Trophoblast cell (in vitro differentiated cells and primary cell): ENCODE measurements at regions not wholly inside any gene's neighbourhood (a gene's known extent, or its start where the extent isn't known, plus 50 kb on each side); places are given as distances from the start of the nearest gene placed in this dataset.

Experiments
- DNase-seq, 2 donors: peaks; one replicate each; pipeline ENCODE4 v3.0.0-alpha.2; 2016
- H2AFZ ChIP-seq: 2 replicates; pipeline ENCODE4 v1.6.1; 2013; ENCODE audit warnings: low read length, moderate library complexity, mild to moderate bottlenecking; ENCODE audit not compliant: insufficient read depth, poor library complexity
- H2AK5ac ChIP-seq: 2 replicates; pipeline ENCODE4 v1.6.1; 2013; ENCODE audit warnings: mild to moderate bottlenecking, low read length
- H2BK120ac ChIP-seq: 2 replicates; pipeline ENCODE4 v1.6.1; 2013; ENCODE audit warnings: low read length, mild to moderate bottlenecking, moderate library complexity; ENCODE audit not compliant: insufficient read depth, poor library complexity
- H2BK12ac ChIP-seq: 2 replicates; pipeline ENCODE4 v1.6.1; 2013; ENCODE audit warnings: mild to moderate bottlenecking, low read length, moderate library complexity
- H2BK5ac ChIP-seq: 2 replicates; pipeline ENCODE4 v1.6.1; 2013; ENCODE audit warnings: low read length, low read depth, moderate library complexity, mild to moderate bottlenecking; ENCODE audit not compliant: poor library complexity
- H3K14ac ChIP-seq: 2 replicates; pipeline ENCODE4 v1.6.1; 2013; ENCODE audit warnings: mild to moderate bottlenecking, low read length
- H3K18ac ChIP-seq: 2 replicates; pipeline ENCODE4 v1.6.1; 2013; ENCODE audit warnings: mild to moderate bottlenecking, low read length
- H3K23ac ChIP-seq: 2 replicates; pipeline ENCODE4 v1.6.1; 2013; ENCODE audit warnings: low read length
- H3K27ac ChIP-seq: 2 replicates; pipeline ENCODE4 v1.5.1; 2013; ENCODE audit warnings: low read depth, mild to moderate bottlenecking, inconsistent platforms, low read length, moderate library complexity
- H3K27me3 ChIP-seq: 2 replicates; pipeline ENCODE4 v1.6.1; 2013; ENCODE audit warnings: inconsistent platforms, mild to moderate bottlenecking, low read length, moderate library complexity; ENCODE audit not compliant: insufficient read depth
- H3K36me3 ChIP-seq, 2 experiments: 1 replicate in 1 of 2; 2 replicates in 1 of 2; pipeline ENCODE4 v1.6.1; 2013; ENCODE audit warnings: low read length in 2 of 2, mild to moderate bottlenecking in 2 of 2, moderate library complexity in 1 of 2; ENCODE audit not compliant: insufficient read depth in 2 of 2, control insufficient read depth in 1 of 2
- H3K4ac ChIP-seq: 2 replicates; pipeline ENCODE4 v1.6.1; 2013; ENCODE audit warnings: low read depth, mild to moderate bottlenecking, low read length, moderate library complexity
- H3K4me1 ChIP-seq, 2 experiments: 1 replicate in 1 of 2; 2 replicates in 1 of 2; pipeline ENCODE4 v1.6.1; 2013; ENCODE audit warnings: low read length in 2 of 2, mild to moderate bottlenecking in 2 of 2, moderate library complexity in 1 of 2; ENCODE audit not compliant: insufficient read depth in 2 of 2, control insufficient read depth in 1 of 2
- H3K4me2 ChIP-seq: 2 replicates; pipeline ENCODE4 v1.6.1; 2013; ENCODE audit warnings: inconsistent platforms, mild to moderate bottlenecking, low read length, moderate library complexity
- H3K4me3 ChIP-seq: 2 replicates; pipeline ENCODE4 v1.5.1; 2013; ENCODE audit warnings: mild to moderate bottlenecking, low read depth, low read length, inconsistent platforms
- H3K79me1 ChIP-seq: one replicate; pipeline ENCODE4 v1.6.1; 2013; ENCODE audit warnings: low read length
- H3K79me2 ChIP-seq: 2 replicates; pipeline ENCODE4 v1.6.1; 2013; ENCODE audit warnings: low read length, mild to moderate bottlenecking; ENCODE audit not compliant: control insufficient read depth, insufficient read depth, poor library complexity
- H3K9ac ChIP-seq: 2 replicates; pipeline ENCODE4 v1.6.1; 2013; ENCODE audit warnings: mild to moderate bottlenecking, low read length
- H3K9me3 ChIP-seq: 2 replicates; pipeline ENCODE4 v1.6.1; 2013; ENCODE audit warnings: low read depth, mild to moderate bottlenecking, control low read depth, inconsistent platforms, low read length; ENCODE audit not compliant: insufficient read depth
- H4K12ac ChIP-seq: 2 replicates; pipeline ENCODE4 v1.6.1; 2013; ENCODE audit warnings: low read depth, mild to moderate bottlenecking, low read length, moderate library complexity
- H4K8ac ChIP-seq: 2 replicates; pipeline ENCODE4 v1.6.1; 2013; ENCODE audit warnings: low read depth, mild to moderate bottlenecking, low read length, moderate library complexity
- H4K91ac ChIP-seq: one replicate; pipeline ENCODE4 v1.6.1; 2013; ENCODE audit warnings: low read depth, mild to moderate bottlenecking, low read length, moderate library complexity
- WGBS: extraction: QIAGEN DNeasy Blood & Tissue Kit; methylation state at CpG from one replicate; pipeline ENCODE4 v1.1.7; 2013; ENCODE audit warnings: missing lambda C conversion rate; ENCODE audit not compliant: insufficient read length, insufficient coverage; ENCODE audit errors: extremely low coverage; 5-methylcytosine and 5-hydroxymethylcytosine counted together

DNA sequence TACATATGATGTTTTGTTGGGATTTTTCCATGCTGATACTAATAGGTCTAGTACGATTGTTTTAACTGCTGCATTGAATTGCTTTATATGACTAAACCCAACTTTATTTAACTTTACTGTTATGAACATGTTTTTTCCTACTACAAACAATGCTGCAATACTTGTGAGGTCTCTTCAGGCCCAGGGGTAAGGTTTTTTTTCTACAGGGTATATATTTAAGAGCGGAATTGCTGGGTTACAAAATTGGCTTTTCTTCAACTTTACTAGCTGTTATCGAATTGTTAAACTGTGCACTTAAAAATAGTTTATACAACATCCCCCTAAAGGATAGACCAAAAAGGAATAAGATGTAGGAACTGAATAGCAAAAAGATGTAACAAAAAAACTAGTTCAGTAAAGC lies 78.5 kb upstream of the TMEM178A start:
- Histone ChIP-seq H3K9me3 (peaks cover 3% of the 10 kb centered on the region), H3K27me3 (no peaks in the 10 kb centered on the region), H3K14ac (no peak overlapping the region), H4K12ac (no peak overlapping the region), H3K79me1 (peaks cover 5% of the 10 kb centered on the region), H3K9ac (no peak overlapping the region), H3K4me2 (no peak overlapping the region), H2AK5ac (no peak overlapping the region), H2BK5ac (no peak overlapping the region), H3K4me3 (no peak overlapping the region), H3K27ac (no peak overlapping the region), H2AFZ (no peak overlapping the region), H3K36me3 (no peaks in the 10 kb centered on the region), H2BK120ac (no peak overlapping the region), H4K91ac (no peak overlapping the region), H3K4me1 (peaks cover 3 to 10% of the 10 kb centered on the region in 2 experiments), H3K79me2 (no peaks in the 10 kb centered on the region), H3K18ac (no peak overlapping the region), H2BK12ac (no peak overlapping the region), H3K4ac (no peak overlapping the region), H4K8ac (no peak overlapping the region), H3K23ac (no peak overlapping the region)
- no peak for DNase-seq
- no CpG with 5 or more reads among the region's 3 CpGs for WGBS

GRCh38 chr2:39587641-39588040 lies 78.1 kb upstream of the TMEM178A start:
- no peak overlapping the region for H2BK120ac ChIP-seq
- no peak overlapping the region for H3K9ac ChIP-seq
- DNase-seq: no peak
- H3K18ac ChIP-seq: no peak overlapping the region
- H2BK12ac ChIP-seq: no peak overlapping the region
- peaks cover 5% of the 10 kb centered on the region for H3K79me1 ChIP-seq
- H3K27ac ChIP-seq: no peak overlapping the region
- no peak overlapping the region for H3K4me2 ChIP-seq
- WGBS: no CpG with 5 or more reads among the region's 1 CpG
- H2BK5ac ChIP-seq: no peak overlapping the region
- H4K91ac ChIP-seq: no peak overlapping the region
- no peak overlapping the region for H3K14ac ChIP-seq
- H4K12ac ChIP-seq: no peak overlapping the region
- peaks cover 3 to 10% of the 10 kb centered on the region in 2 experiments for H3K4me1 ChIP-seq
- H3K4me3 ChIP-seq: no peak overlapping the region
- no peak overlapping the region for H3K4ac ChIP-seq
- H2AK5ac ChIP-seq: no peak overlapping the region
- no peak overlapping the region for H2AFZ ChIP-seq
- H3K36me3 ChIP-seq: no peaks in the 10 kb centered on the region
- H3K23ac ChIP-seq: no peak overlapping the region
- no peak overlapping the region for H4K8ac ChIP-seq
- H3K9me3 ChIP-seq: peaks cover 3% of the 10 kb centered on the region
- H3K79me2 ChIP-seq: no peaks in the 10 kb centered on the region
- H3K27me3 ChIP-seq: no peaks in the 10 kb centered on the region

DNA sequence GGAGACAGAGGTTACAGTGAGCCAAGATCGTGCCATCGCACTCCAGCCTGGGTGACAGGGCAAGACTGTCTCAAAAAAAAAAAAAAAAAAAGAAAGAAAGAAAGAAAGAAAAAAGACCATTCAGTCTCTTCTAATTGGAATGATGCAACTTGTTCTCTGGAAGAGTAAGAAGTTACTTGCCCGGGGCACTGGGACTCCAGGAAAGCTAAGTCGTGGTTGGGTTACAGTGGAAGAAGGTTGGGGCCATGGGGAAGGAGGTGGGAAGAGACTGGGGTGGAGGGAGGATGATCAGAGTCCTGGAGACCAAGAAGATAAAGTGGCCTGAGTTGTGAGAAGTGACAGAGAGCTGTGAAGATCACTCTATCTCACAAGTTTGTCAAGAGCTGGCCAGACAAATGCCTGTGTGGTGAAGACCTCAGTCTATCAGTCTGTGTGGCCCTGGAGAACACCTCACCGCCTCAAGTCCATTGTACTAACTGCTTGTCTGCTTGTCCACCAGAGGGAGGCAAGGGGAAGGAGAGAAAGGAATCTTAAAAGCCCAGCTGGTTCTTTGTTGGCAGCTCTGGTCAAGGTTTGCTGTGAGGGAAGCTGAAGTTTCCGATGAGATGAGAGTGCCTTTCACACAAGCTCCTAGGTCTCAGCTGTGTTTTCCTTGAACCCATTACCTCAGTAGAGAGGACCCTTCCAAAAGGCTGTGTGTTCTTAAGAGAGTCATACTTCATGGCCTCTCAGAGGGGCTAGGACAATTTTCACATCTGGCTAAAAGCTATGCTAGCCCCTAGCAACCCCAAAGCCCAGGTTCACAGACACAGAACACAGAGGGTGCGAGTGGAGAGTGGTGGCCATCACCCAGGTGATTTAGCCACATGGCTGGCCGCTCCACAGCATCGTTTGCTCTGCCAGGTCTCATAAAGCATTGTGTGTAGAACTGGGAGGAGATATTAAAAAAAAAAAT lies 72.0 kb upstream of the TMEM178A start:
- Histone ChIP-seq H3K9ac (no peak overlapping the region), H3K4ac (no peak overlapping the region)

DNA sequence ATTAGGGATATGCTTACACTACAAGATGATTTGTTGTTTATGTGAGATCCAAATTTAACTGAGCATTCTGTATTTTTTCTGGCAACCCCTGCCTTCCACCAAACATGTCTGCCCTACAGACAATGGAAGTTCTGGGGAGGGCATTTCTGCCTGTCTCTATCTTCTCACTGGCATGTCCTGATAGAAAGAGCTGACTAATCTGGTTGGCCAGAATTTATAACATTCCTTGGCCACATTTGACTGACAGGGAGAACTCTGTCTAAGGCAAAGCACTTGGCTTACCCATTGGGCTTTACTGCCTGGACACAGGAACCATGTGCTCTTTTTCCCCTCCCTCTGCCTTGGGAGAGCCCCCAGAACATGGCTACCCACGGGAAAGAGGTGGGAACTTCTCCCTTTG lies 70.6 kb upstream of the TMEM178A start:
- H3K14ac ChIP-seq: no peak overlapping the region
- H3K23ac ChIP-seq: no peak overlapping the region
- no peaks in the 10 kb centered on the region for H3K9me3 ChIP-seq
- H2BK12ac ChIP-seq: no peak overlapping the region
- no peak for DNase-seq
- no peak overlapping the region for H4K12ac ChIP-seq
- no peak overlapping the region for H3K18ac ChIP-seq
- H3K9ac ChIP-seq: no peak overlapping the region
- no peak overlapping the region for H4K8ac ChIP-seq
- no peaks in the 10 kb centered on the region for H3K36me3 ChIP-seq
- H3K4ac ChIP-seq: no peak overlapping the region
- no peaks in the 10 kb centered on the region for H3K79me1 ChIP-seq
- no peak overlapping the region for H2BK5ac ChIP-seq
- no peak overlapping the region for H3K4me2 ChIP-seq
- no peak overlapping the region for H2BK120ac ChIP-seq
- H3K4me1 ChIP-seq: peaks cover 0 to 3% of the 10 kb centered on the region in 2 experiments
- no peak overlapping the region for H3K4me3 ChIP-seq
- no peak overlapping the region for H2AK5ac ChIP-seq
- H3K27ac ChIP-seq: no peak overlapping the region
- H3K27me3 ChIP-seq: no peaks in the 10 kb centered on the region
- no CpG with 5 or more reads among the region's 1 CpG for WGBS
- H3K79me2 ChIP-seq: no peaks in the 10 kb centered on the region
- H2AFZ ChIP-seq: peak overlapping the region; percentile 73
- no peak overlapping the region for H4K91ac ChIP-seq

More for the DNA sequence above, 72.0 kb upstream of the TMEM178A start:
- Histone ChIP-seq H3K9me3 (no peaks in the 10 kb centered on the region), H2AK5ac (no peak overlapping the region), H3K23ac (no peak overlapping the region), H3K79me2 (no peaks in the 10 kb centered on the region), H3K4me1 (peaks cover 0 to 3% of the 10 kb centered on the region in 2 experiments), H3K4me3 (no peak overlapping the region), H4K8ac (no peak overlapping the region), H3K27me3 (no peaks in the 10 kb centered on the region), H3K14ac (peak overlapping the region; percentile 7), H2BK120ac (no peak overlapping the region), H4K91ac (peak overlapping the region; percentile 36), H3K36me3 (no peaks in the 10 kb centered on the region), H3K18ac (no peak overlapping the region), H3K27ac (no peak overlapping the region), H3K4me2 (no peak overlapping the region), H2BK5ac (no peak overlapping the region), H3K79me1 (no peaks in the 10 kb centered on the region), H4K12ac (no peak overlapping the region), H2BK12ac (peak overlapping the region; percentile 70), H2AFZ (no peak overlapping the region)
- no CpG with 5 or more reads among the region's 9 CpGs for WGBS
- peak; percentile 32 to 70 for DNase-seq
